ENCODE measurements at regions not wholly inside any gene's neighbourhood (a gene's known extent, or its start where the extent isn't known, plus 50 kb on each side); places are given as distances from the start of the nearest gene placed in this dataset.

DNA sequence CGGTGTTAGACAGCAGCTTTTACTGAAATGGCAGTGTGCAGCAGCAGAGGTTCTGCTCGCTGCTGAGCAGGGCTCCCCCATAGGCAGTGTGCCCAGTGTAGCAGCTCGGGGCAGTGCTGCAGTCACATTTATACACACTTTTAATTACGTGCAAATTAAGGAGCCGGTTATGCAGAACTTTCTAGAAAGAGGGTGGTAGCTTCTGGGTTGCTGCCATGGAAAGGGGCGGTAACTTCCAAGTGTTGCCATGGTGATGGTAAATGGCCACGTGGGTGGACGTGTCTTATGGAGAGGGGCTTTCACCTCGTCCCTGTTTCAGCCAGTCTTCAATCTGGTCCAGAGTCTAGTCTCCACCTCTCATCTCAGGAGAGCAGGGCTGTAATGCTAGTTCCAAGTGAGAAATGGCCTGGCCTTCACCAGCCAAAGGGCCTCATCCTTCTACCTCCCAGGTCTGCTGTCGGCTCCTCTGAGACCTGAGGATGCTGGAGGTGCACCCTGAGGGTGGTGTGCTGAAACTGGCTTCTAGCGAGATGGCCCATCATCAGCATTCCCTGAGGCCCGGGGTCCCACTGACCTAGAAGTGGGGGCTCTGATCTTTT is 180.5 kb upstream of the PMEPA1 start:
- Histone ChIP-seq H3K27me3 (ENCODE audit: control insufficient read depth, insufficient read depth, low read length) (no peaks in the 10 kb centered on the region), H3K36me3 (ENCODE audit: control insufficient read depth in 2 of 3, insufficient read depth in 3 of 3, low read length in 3 of 3) (no peaks in the 10 kb centered on the region), H3K27ac (ENCODE audit: low read depth in 2 of 2, low read length in 2 of 2) (no peak overlapping the region), H3K4me1 (ENCODE audit: control insufficient read depth in 2 of 3, insufficient read depth in 2 of 3, low read depth in 1 of 3, low read length in 3 of 3) (no peaks in the 10 kb centered on the region), H3K4me3 (ENCODE audit: low read length in 3 of 3) (no peak overlapping the region), H3K9ac (ENCODE audit: low read length in 3 of 3) (no peak overlapping the region), H3K9me3 (ENCODE audit: control insufficient read depth in 2 of 3, insufficient read depth in 1 of 3, low read length in 3 of 3) (no peaks in the 10 kb centered on the region)
- intact Hi-C loops (cut with DNase I) = no loop called here
- TF ChIP-seq, protein P1, sequence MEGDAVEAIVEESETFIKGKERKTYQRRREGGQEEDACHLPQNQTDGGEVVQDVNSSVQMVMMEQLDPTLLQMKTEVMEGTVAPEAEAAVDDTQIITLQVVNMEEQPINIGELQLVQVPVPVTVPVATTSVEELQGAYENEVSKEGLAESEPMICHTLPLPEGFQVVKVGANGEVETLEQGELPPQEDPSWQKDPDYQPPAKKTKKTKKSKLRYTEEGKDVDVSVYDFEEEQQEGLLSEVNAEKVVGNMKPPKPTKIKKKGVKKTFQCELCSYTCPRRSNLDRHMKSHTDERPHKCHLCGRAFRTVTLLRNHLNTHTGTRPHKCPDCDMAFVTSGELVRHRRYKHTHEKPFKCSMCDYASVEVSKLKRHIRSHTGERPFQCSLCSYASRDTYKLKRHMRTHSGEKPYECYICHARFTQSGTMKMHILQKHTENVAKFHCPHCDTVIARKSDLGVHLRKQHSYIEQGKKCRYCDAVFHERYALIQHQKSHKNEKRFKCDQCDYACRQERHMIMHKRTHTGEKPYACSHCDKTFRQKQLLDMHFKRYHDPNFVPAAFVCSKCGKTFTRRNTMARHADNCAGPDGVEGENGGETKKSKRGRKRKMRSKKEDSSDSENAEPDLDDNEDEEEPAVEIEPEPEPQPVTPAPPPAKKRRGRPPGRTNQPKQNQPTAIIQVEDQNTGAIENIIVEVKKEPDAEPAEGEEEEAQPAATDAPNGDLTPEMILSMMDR (IDR thresholded peaks at IDR 0.05; ENCODE audit: borderline replicate concordance, extremely low read depth, insufficient read depth) = no peak
- FAIRE-seq (no peak), DNase-seq (no peak)

GRCh38 chr20:57888591-57888990 is 178.8 kb upstream of the PMEPA1 start:
- H3K9me3 ChIP-seq (ENCODE audit: control insufficient read depth in 2 of 3, insufficient read depth in 1 of 3, low read length in 3 of 3) = no peaks in the 10 kb centered on the region
- H3K9ac ChIP-seq (ENCODE audit: low read length in 3 of 3) = no peak overlapping the region
- H3K4me3 ChIP-seq (ENCODE audit: low read length in 3 of 3) = no peak overlapping the region
- TF ChIP-seq, protein P1 (IDR thresholded peaks at IDR 0.05; ENCODE audit: borderline replicate concordance, extremely low read depth, insufficient read depth) = no peak
- FAIRE-seq (no peak), DNase-seq (no peak)
- no peaks in the 10 kb centered on the region for H3K4me1 ChIP-seq (ENCODE audit: control insufficient read depth in 2 of 3, insufficient read depth in 2 of 3, low read depth in 1 of 3, low read length in 3 of 3)
- H3K27me3 ChIP-seq (ENCODE audit: control insufficient read depth, insufficient read depth, low read length) = no peaks in the 10 kb centered on the region
- H3K36me3 ChIP-seq (ENCODE audit: control insufficient read depth in 2 of 3, insufficient read depth in 3 of 3, low read length in 3 of 3) = no peaks in the 10 kb centered on the region
- intact Hi-C loops (cut with DNase I) = no loop called here
- H3K27ac ChIP-seq (ENCODE audit: low read depth in 2 of 2, low read length in 2 of 2) = no peak overlapping the region

DNA sequence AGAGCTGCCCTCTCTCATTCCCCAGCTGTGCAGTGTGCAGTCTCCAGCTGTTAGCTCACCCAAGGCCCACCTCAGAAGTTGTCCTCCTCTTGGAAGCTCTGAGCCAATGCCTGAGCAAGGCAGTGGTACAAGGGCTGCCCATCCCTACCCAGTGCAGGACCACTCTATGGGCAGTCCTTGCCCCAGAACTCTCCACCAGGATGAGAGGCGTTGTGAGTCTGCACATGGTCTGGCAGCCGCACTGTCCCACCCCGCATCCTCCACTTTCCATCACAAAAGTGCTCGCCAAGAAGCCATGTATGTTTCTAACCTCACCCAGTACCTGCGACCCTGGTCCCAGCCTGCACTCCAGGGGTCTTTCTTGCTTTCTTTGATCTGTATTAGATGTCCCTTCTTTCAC is 175.1 kb upstream of the PMEPA1 start:
- H3K9ac ChIP-seq (ENCODE audit: low read length in 3 of 3) = no peak overlapping the region
- no peaks in the 10 kb centered on the region for H3K9me3 ChIP-seq (ENCODE audit: control insufficient read depth in 2 of 3, insufficient read depth in 1 of 3, low read length in 3 of 3)
- intact Hi-C loops (cut with DNase I) = no loop called here
- no peak overlapping the region for H3K4me3 ChIP-seq (ENCODE audit: low read length in 3 of 3)
- FAIRE-seq = no peak
- H3K4me1 ChIP-seq (ENCODE audit: control insufficient read depth in 2 of 3, insufficient read depth in 2 of 3, low read depth in 1 of 3, low read length in 3 of 3) = peaks cover 0 to 2% (median 0%) of the 10 kb centered on the region in 3 donors
- H3K27ac ChIP-seq (ENCODE audit: low read depth in 2 of 2, low read length in 2 of 2) = no peak overlapping the region
- DNase-seq = peak in 1 of 5 donors; percentile 5
- no peaks in the 10 kb centered on the region for H3K36me3 ChIP-seq (ENCODE audit: control insufficient read depth in 2 of 3, insufficient read depth in 3 of 3, low read length in 3 of 3)
- H3K27me3 ChIP-seq (ENCODE audit: control insufficient read depth, insufficient read depth, low read length) = no peaks in the 10 kb centered on the region
- TF ChIP-seq, protein P1 (IDR thresholded peaks at IDR 0.05; ENCODE audit: borderline replicate concordance, extremely low read depth, insufficient read depth) = no peak

DNA sequence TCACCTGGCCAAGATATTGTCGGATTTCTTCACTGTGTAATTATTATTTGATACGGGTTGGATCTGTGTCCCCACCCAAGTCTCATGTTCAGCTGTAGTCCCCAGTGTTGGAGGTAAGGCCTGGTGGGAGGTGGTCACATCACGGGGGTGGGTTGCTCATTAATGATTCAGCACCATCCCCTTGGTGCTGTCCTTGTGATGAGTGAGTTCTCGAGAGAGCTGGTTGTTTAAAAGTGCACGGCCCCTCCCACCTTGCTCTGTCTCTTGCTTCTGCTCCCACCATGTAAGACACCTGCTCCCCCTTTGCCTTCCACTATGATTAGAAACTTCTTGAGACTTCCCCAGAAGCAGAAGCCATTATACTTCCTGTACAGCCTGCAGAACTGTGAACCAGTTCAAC is 173.9 kb upstream of the PMEPA1 start:
- DNase-seq (peak in 1 of 5 donors; percentile 19), FAIRE-seq (no peak)
- Histone ChIP-seq H3K4me1 (ENCODE audit: control insufficient read depth in 2 of 3, insufficient read depth in 2 of 3, low read depth in 1 of 3, low read length in 3 of 3) (peaks cover 0 to 2% (median 0%) of the 10 kb centered on the region in 3 donors), H3K4me3 (ENCODE audit: low read length in 3 of 3) (no peak overlapping the region), H3K27ac (ENCODE audit: low read depth in 2 of 2, low read length in 2 of 2) (no peak overlapping the region), H3K36me3 (ENCODE audit: control insufficient read depth in 2 of 3, insufficient read depth in 3 of 3, low read length in 3 of 3) (no peaks in the 10 kb centered on the region), H3K9ac (ENCODE audit: low read length in 3 of 3) (no peak overlapping the region), H3K27me3 (ENCODE audit: control insufficient read depth, insufficient read depth, low read length) (no peaks in the 10 kb centered on the region), H3K9me3 (ENCODE audit: control insufficient read depth in 2 of 3, insufficient read depth in 1 of 3, low read length in 3 of 3) (no peaks in the 10 kb centered on the region)
- TF ChIP-seq, protein P1 (IDR thresholded peaks at IDR 0.05; ENCODE audit: borderline replicate concordance, extremely low read depth, insufficient read depth) = no peak
- intact Hi-C loops (cut with DNase I) = no loop called here

Data from kidney (tissue), 13 donors.